Activated T-helper 2 cell treated with anti-CD3 and anti-CD28 coated beads, Interferon-gamma antibody, Interleukin-2, Interleukin-4, amounts not matched to agents 10 μg/mL and 5 μg/mL and 100 μg/mL, durations not matched to agents 14 hours and 24 hours and 36 hours (primary cell): ENCODE measurements at regions not wholly inside any gene's neighbourhood (a gene's known extent, or its start where the extent isn't known, plus 50 kb on each side); places are given as distances from the start of the nearest gene placed in this dataset.

Experiments used
- DNase-seq: peaks from one replicate; pipeline ENCODE4 v3.0.0; 2021; ENCODE audit warnings: low spot score
- H3K27ac Mint-ChIP-seq: one replicate; pipeline ENCODE4 v1.8.0; 2021; ENCODE audit warnings: mixed read lengths
- H3K27me3 Mint-ChIP-seq: one replicate; pipeline ENCODE4 v1.8.0; 2021; ENCODE audit warnings: low read depth, mixed read lengths
- H3K36me3 Mint-ChIP-seq: one replicate; pipeline ENCODE4 v1.8.0; 2021; ENCODE audit warnings: low read depth, mixed read lengths
- H3K4me1 Mint-ChIP-seq: one replicate; pipeline ENCODE4 v1.8.0; 2021; ENCODE audit warnings: low read depth, mixed read lengths
- H3K4me3 Mint-ChIP-seq: one replicate; pipeline ENCODE4 v1.8.0; 2021; ENCODE audit warnings: low read depth, mild to moderate bottlenecking, moderate library complexity, mixed read lengths
- H3K9me3 Mint-ChIP-seq: one replicate; pipeline ENCODE4 v1.8.0; 2021; ENCODE audit warnings: mixed read lengths
- intact Hi-C: fragments of 100-400 bp; cut with micrococcal nuclease; formaldehyde crosslinking; loops from one replicate; pipeline ENCODE4 v1.15.1; 2023

DNA sequence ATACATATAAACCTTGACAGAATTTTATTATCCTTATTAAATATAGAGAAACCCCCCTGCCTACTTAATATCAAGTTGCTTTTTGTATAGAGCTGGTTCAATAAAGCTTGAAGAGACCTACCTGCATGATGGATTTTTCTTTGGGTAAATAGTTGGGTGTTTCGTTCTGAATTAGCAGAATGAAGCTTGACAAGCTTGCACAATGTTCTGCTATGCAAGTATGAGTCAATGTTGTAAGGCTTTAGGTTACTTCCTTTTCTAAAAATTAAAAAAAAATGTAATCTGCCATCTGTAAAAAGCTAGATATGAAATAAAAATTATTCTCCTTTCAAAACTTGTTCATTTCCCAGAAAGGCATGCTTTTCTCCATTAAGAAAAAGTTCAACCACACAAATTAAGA is 1662.6 kb upstream of the SEL1L start:
- H3K4me3 Mint-ChIP-seq = no peak overlapping the region
- no peaks in the 10 kb centered on the region for H3K4me1 Mint-ChIP-seq
- H3K36me3 Mint-ChIP-seq = no peaks in the 10 kb centered on the region
- no peaks in the 10 kb centered on the region for H3K27me3 Mint-ChIP-seq
- H3K9me3 Mint-ChIP-seq = peaks cover 42% of the 10 kb centered on the region
- no peak for DNase-seq
- H3K27ac Mint-ChIP-seq = no peak overlapping the region
- intact Hi-C loops = no loop called here

DNA sequence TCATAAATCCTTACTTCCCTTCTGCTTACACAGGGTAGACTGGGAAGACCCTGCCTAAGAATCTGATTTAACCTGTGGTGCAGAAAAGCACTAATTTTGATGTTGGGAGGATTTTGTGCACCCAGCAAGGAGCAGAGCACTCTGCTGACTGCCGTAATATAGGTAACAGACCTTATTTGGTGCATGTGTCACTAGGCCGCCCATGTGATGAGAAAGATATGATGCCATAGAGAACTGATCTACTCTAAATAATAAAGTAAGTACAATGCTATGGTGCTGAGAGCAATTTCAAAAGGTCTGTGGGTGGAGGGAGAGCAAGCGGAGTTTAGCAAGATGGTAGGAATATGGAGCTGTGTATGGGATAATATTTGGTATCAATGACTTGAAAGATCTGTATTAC is 1663.6 kb upstream of the SEL1L start:
- no peak overlapping the region for H3K27ac Mint-ChIP-seq
- no peak for DNase-seq
- intact Hi-C loops = no loop called here
- no peaks in the 10 kb centered on the region for H3K27me3 Mint-ChIP-seq
- H3K4me1 Mint-ChIP-seq = no peaks in the 10 kb centered on the region
- H3K4me3 Mint-ChIP-seq = no peak overlapping the region
- peaks cover 38% of the 10 kb centered on the region for H3K9me3 Mint-ChIP-seq
- H3K36me3 Mint-ChIP-seq = no peaks in the 10 kb centered on the region

DNA sequence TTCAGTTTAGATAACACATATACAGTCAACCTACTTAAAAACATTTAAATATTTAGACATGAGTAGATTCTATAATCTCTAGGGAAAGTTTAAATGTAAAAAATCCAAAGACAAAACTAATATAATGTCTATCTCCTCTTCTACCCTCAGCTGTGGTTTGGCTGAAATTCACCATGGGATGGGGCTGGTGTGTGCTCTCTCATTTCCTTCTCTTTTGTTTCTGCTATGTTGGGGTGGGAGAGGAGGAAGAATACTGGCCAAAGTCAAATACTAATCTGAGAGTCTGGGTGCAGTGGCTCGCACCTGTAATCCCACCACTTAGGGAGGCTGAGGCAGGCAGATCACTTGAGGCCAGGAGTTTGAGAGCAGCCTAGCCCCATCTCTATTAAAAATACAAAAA is 1673.9 kb upstream of the SEL1L start:
- intact Hi-C loops = no loop called here
- Mint-ChIP-seq H3K27me3 (no peaks in the 10 kb centered on the region), H3K4me3 (no peak overlapping the region), H3K4me1 (no peaks in the 10 kb centered on the region), H3K9me3 (peaks cover 4% of the 10 kb centered on the region), H3K36me3 (no peaks in the 10 kb centered on the region), H3K27ac (no peak overlapping the region)
- DNase-seq = no peak

DNA sequence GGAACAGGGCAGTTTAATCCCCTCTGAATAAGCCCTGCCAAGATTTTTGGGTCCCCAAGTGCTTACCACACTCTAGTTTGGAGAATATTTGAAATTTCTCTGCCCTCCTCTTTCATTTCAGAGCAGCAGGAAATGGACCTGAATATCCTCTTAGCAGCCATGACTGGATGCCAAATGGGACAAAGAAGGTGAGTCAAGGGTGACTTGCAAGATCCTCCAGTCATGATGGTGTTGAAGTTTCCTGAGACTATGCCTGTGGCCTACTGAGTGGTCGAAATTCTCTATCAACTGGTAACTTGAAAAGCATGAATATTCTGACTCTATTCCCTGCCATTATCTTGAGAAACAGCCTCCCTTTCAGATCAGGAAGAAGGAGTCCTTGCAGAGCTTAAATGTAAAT is 1674.7 kb upstream of the SEL1L start:
- Mint-ChIP-seq H3K27ac (no peak overlapping the region), H3K27me3 (no peaks in the 10 kb centered on the region), H3K4me1 (no peaks in the 10 kb centered on the region), H3K36me3 (no peaks in the 10 kb centered on the region), H3K9me3 (peaks cover 11% of the 10 kb centered on the region), H3K4me3 (no peak overlapping the region)
- DNase-seq = no peak
- intact Hi-C loops = no loop called here

DNA sequence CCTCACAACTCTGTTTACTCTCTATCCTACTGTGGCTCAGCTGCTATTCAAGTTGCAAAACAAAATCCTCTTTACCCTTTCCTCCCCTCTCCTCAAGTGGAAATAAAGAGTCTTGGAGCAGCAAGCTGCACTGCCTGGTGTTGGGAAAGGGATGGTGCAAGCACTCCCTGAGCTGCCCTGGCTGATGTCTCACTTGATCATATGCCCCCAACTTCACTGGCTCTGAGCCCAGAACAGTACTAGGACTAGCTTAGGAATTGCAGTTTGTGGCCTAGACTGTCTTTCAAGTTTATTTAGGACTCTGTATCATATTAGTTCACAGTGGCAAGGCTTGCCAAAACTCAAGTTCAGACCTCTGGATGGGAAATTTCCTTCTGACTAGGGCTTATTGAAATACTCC is 1683.8 kb upstream of the SEL1L start:
- DNase-seq = no peak
- H3K27me3 Mint-ChIP-seq = no peaks in the 10 kb centered on the region
- no peaks in the 10 kb centered on the region for H3K4me1 Mint-ChIP-seq
- H3K36me3 Mint-ChIP-seq = no peaks in the 10 kb centered on the region
- intact Hi-C loops = no loop called here
- no peak overlapping the region for H3K4me3 Mint-ChIP-seq
- H3K27ac Mint-ChIP-seq = no peak overlapping the region
- H3K9me3 Mint-ChIP-seq = peaks cover 48% of the 10 kb centered on the region

DNA sequence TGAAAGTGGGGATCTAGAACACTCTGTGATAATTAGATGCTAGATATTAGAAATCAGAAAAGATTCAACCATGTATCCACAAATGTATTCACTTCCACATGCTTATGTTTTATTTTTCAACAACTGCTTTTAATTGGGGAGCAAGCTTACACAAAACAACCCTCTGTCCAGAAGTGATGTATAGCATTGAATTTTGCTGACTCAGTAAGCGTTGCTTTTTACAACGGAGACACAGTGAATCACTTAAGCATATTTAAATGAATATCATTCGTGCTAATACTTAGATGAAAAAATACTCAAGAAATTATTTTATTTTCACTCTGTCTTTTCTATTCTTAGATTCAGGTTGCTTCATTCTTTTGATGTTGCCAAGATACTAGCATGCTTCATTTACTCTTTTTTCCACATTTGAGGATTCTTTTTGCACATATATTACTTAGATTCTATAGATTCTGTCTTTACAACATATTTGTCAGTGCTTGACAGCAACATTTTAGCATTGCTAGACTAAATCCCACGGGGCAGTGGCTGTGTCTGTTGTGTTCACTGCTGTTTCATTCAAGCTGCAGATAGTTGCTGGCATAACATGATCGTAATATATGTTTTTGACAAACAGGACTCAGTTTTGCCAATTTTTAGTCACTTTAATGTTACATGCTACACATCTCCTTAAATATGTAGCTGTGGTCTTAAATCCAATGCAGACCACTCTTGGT is 1714.4 kb upstream of the SEL1L start:
- DNase-seq = no peak
- Mint-ChIP-seq H3K4me3 (no peak overlapping the region), H3K36me3 (no peaks in the 10 kb centered on the region), H3K27me3 (no peaks in the 10 kb centered on the region), H3K4me1 (no peaks in the 10 kb centered on the region), H3K9me3 (peaks cover 52% of the 10 kb centered on the region), H3K27ac (no peak overlapping the region)
- intact Hi-C loops = no loop called here

DNA sequence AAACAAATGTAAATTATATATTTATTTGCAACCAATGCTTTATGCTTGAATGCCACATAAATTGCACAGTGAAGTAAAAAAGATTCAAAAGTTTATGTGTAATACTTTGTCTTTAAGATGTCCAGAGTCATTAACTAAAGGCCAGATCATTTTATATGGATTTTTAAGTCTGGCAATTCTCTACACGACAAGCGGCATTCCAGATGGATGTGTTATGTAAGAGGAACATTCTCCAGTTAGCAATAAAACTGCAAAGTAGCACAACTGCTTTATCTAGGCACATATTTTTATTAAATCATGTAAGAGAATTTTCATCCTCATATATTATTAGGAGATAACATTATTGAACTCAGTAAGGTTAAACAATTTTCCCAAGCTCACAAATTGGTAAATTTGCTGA is 1717.7 kb upstream of the SEL1L start:
- Mint-ChIP-seq H3K9me3 (peaks cover 43% of the 10 kb centered on the region), H3K27ac (no peak overlapping the region), H3K4me3 (no peak overlapping the region), H3K36me3 (no peaks in the 10 kb centered on the region), H3K27me3 (no peaks in the 10 kb centered on the region), H3K4me1 (no peaks in the 10 kb centered on the region)
- intact Hi-C loops = no loop called here
- DNase-seq = no peak

DNA sequence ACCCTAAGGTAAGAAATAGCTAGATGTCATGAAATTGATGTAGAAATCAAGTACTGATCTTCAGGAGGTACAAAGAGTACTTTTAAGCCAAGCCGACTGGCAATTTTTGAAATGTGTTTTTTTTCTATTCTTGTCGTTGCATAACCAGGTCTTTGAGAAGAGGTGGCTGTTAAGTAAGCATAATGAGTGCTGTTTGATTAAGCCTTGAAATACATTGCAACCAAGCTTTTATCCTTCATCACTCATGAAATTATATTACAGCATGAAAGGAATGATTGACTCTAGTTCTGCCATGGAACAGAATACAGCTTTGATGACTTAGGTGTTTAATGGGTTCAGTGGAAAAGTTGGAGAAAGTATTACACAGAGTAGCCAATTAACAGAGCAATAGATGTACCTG is 1720.2 kb upstream of the SEL1L start:
- no peak overlapping the region for H3K27ac Mint-ChIP-seq
- peaks cover 26% of the 10 kb centered on the region for H3K9me3 Mint-ChIP-seq
- intact Hi-C loops = no loop called here
- DNase-seq = no peak
- H3K36me3 Mint-ChIP-seq = no peaks in the 10 kb centered on the region
- H3K4me3 Mint-ChIP-seq = no peak overlapping the region
- no peaks in the 10 kb centered on the region for H3K27me3 Mint-ChIP-seq
- no peaks in the 10 kb centered on the region for H3K4me1 Mint-ChIP-seq

DNA sequence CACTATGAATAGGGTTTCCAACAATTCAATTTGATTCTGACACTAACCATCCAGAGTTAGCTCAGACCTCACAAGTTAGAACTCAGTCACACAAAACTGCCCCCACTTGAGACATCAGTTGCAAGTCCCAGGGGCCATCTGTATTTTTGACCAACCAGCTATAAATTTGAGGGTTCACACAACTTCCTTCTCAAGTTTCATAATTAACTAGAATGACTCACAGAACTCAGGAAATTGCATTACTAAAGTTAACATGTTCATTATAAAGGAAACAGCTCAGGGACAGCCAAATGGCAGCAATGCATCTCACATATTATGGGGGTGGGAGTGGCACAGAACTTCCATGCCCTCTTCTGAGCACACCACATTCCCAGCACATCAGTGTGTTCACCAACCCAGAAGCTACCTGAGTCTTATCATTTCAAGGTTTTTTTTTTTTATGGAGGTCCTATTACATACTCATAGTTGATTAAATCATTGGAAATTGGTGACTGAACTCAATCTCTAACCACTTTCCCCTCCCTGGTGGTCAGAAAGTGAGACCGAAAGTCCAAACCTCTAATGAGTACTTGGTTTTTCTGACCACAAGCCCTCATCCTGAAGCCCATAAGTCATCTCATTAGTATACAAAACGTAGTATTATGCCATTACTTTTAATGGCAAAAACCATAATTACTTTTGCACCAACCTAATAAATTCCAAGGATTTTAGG is 1721.5 kb upstream of the SEL1L start:
- peaks cover 22% of the 10 kb centered on the region for H3K9me3 Mint-ChIP-seq
- no peak overlapping the region for H3K27ac Mint-ChIP-seq
- no peaks in the 10 kb centered on the region for H3K4me1 Mint-ChIP-seq
- intact Hi-C loops = no loop called here
- no peaks in the 10 kb centered on the region for H3K36me3 Mint-ChIP-seq
- H3K4me3 Mint-ChIP-seq = no peak overlapping the region
- no peaks in the 10 kb centered on the region for H3K27me3 Mint-ChIP-seq
- no peak for DNase-seq

DNA sequence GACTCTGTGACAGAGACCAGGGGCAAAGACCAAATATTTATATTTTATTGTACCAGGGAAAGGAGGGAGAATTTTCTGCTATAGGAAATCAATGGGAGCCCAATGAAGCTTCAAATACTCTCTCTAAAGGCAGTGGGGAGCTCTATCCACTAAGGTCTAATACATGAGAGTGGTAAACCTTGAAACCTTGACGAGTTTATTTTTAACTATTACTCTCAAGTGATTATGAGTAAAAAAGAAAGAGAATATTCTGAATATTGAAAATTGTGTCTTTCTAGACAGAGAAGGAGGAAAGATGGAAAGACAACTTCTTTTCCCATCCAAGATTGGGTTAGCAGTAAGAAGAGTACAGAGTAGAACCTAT is 1722.1 kb upstream of the SEL1L start:
- DNase-seq = no peak
- Mint-ChIP-seq H3K36me3 (no peaks in the 10 kb centered on the region), H3K27ac (no peak overlapping the region), H3K4me3 (no peak overlapping the region), H3K9me3 (peaks cover 22% of the 10 kb centered on the region), H3K4me1 (no peaks in the 10 kb centered on the region), H3K27me3 (no peaks in the 10 kb centered on the region)
- intact Hi-C loops = no loop called here

DNA sequence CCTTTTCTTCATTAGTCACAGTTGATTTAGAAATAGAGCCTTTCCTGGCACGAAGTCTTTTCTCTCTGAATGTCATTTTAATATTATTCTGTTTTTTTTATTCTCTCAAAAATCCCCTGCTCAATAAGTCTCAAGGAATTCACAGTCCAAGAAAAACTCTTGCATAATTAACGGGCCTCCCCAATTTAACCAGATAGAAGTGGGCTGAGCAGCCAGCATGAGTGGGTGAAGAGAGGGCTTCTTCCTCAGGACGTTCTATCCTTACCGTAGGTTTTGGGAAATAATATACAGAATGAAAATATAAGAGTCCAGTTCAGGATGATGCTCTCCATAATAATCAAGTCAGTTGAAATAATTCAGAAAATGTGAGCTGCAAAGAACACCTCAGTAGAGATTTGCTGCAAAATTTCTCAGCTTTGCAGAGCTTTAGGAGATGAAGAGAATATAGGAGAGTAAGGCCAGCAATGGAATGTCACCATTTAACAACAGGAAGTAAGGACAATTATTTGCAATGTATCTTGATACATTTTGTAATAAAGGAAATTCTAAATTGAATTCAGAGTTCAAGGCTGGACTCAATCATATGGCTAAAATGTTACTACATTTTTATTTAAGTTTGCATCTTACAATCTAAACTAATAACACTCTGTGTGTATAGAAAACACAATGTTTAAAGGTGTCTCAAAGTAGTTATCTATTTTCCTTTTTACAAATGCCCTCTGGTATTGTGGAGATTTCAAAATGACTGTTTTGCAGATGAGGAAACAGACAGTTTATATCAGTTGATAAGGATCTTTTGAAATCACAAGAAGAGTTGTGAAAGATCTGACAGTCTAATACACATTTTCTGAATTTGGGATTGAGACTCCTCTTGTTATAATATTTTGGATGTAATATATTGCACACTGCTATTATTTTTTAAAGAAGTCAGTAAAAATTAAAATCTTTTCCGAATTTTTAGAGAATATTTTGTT is 1724.1 kb upstream of the SEL1L start:
- Mint-ChIP-seq H3K36me3 (no peaks in the 10 kb centered on the region), H3K27ac (no peak overlapping the region), H3K4me1 (no peaks in the 10 kb centered on the region), H3K4me3 (no peak overlapping the region), H3K27me3 (no peaks in the 10 kb centered on the region), H3K9me3 (peaks cover 32% of the 10 kb centered on the region)
- DNase-seq = no peak
- intact Hi-C loops = no loop called here

DNA sequence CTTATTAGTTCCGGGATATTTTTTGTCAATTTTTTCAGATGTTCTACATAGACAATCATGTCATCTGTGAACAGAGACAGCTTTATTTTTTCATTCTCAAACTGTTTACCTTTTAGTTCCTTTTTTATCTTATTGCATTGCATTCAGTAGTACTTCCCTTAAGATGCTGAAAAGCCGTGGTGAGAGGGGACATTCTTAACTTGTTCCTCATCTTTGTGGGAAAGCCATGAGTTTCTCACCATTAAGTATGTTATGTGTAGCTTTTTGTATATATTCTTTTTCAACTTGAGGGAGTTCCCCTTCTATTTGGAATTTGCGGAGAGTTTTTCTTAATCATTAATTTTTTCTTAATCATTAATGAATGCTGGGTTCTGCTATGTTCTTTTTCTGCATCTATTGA is 1727.1 kb upstream of the SEL1L start:
- no peak overlapping the region for H3K27ac Mint-ChIP-seq
- H3K4me1 Mint-ChIP-seq = no peaks in the 10 kb centered on the region
- no peaks in the 10 kb centered on the region for H3K27me3 Mint-ChIP-seq
- DNase-seq = no peak
- H3K4me3 Mint-ChIP-seq = no peak overlapping the region
- intact Hi-C loops = no loop called here
- H3K36me3 Mint-ChIP-seq = no peaks in the 10 kb centered on the region
- peaks cover 33% of the 10 kb centered on the region for H3K9me3 Mint-ChIP-seq

DNA sequence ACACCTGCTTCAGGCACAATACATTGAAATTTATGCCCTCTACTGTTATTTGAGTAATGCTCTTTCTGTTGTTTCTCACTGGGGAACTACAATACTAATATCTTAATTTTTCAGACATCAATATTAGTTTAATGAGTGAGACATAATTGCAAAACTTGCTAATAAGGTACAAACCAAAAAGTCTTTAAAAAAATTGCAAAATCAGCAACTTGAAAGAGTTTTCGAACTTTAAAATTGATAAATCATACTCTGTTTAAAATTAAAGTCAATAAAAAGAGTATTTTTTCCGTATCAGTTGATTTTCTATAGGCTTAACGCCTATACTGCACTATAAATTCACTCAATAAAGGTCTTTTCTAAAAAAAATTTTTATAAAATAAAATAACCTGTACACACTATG is 1735.9 kb upstream of the SEL1L start:
- intact Hi-C loops = no loop called here
- Mint-ChIP-seq H3K27me3 (no peaks in the 10 kb centered on the region), H3K4me3 (no peak overlapping the region), H3K27ac (no peak overlapping the region), H3K4me1 (no peaks in the 10 kb centered on the region), H3K36me3 (no peaks in the 10 kb centered on the region), H3K9me3 (peaks cover 29% of the 10 kb centered on the region)
- DNase-seq = no peak
